HEK293 (cell line): ENCODE measurements at regions not wholly inside any gene's neighbourhood (a gene's known extent, or its start where the extent isn't known, plus 50 kb on each side); places are given as distances from the start of the nearest gene placed in this dataset.
A peak's percentile ranks its signal among the peaks of the same experiment; 100 is the strongest.

Experiments
- CTCF ChIA-PET: fragments of 350-600 bp; formaldehyde crosslinking; extraction: SDS; loops from one replicate; lab custom pipeline; 2021; ENCODE audit warnings: antibody characterized with exemption; lab: Yijun Ruan, JAX
- POLR2A ChIA-PET: fragments of 300-600 bp; formaldehyde crosslinking; extraction: SDS; loops from one replicate; lab custom pipeline; 2020; ENCODE audit warnings: antibody characterized with exemption, inconsistent platforms; lab: Yijun Ruan, JAX
- H3K27ac ChIP-seq: fragments of 200-500 bp; sonication (Bioruptor generic); 2 replicates; pipeline ENCODE4 v1.5.1; 2014; ENCODE audit warnings: low read depth, low read length, control low read depth, inconsistent platforms; ENCODE audit errors: extremely low read depth
- H3K36me3 ChIP-seq, 2 experiments: fragments of 200-500 bp in 1 of 2; sonication (Bioruptor generic) in 1 of 2; 1 replicate in 1 of 2; 2 replicates in 1 of 2; pipeline ENCODE4 v1.5.1; 2014 to 2017; ENCODE audit warnings: inconsistent platforms in 2 of 2, low read length in 2 of 2; ENCODE audit not compliant: control insufficient read depth in 2 of 2, insufficient read depth in 1 of 2
- H3K4me1 ChIP-seq: fragments of 200-500 bp; sonication (Bioruptor generic); 2 replicates; pipeline ENCODE4 v1.5.1; 2014; ENCODE audit warnings: mild to moderate bottlenecking, low read length, inconsistent platforms; ENCODE audit not compliant: control insufficient read depth, insufficient read depth
- H3K4me3 ChIP-seq: 2 replicates; pipeline ENCODE4 v1.5.1; 2011; ENCODE audit warnings: low read depth, mild to moderate bottlenecking, control low read depth, low read length, moderate library complexity
- H3K9me3 ChIP-seq: fragments of 200-500 bp; sonication (Bioruptor generic); 2 replicates; pipeline ENCODE4 v1.5.1; 2014; ENCODE audit warnings: low read depth, low read length, inconsistent platforms; ENCODE audit not compliant: control insufficient read depth, insufficient read depth
- AEBP2 ChIP-seq: fragments of 450-650 bp; formaldehyde crosslinking; IDR thresholded peaks from 2 replicates; pipeline ENCODE4 v1.5.1; 2016; ENCODE audit warnings: missing biosample characterization, missing genetic modification characterization, borderline replicate concordance
- GLIS1 ChIP-seq: fragments of 450-650 bp; formaldehyde crosslinking; IDR thresholded peaks from 2 replicates; pipeline ENCODE4 v1.5.1; 2016; ENCODE audit warnings: missing biosample characterization, missing genetic modification characterization
- MEIS1 ChIP-seq: sonication (generic); formaldehyde crosslinking; IDR thresholded peaks from 2 replicates; pipeline ENCODE4 v1.8.1; 2022; ENCODE audit warnings: missing genetic modification reagents, mild to moderate bottlenecking, borderline replicate concordance
- SCRT2 ChIP-seq: fragments of 450-650 bp; formaldehyde crosslinking; IDR thresholded peaks from 2 replicates; pipeline ENCODE4 v1.5.1; 2016; ENCODE audit warnings: missing biosample characterization, missing genetic modification characterization
- TRIM28 ChIP-seq: IDR thresholded peaks from 2 replicates; pipeline ENCODE4 v1.6.1; 2011; ENCODE audit warnings: low read length, control low read depth, borderline replicate concordance
- ZNF132 ChIP-seq: fragments of 450-650 bp; formaldehyde crosslinking; IDR thresholded peaks from 2 replicates; pipeline ENCODE4 v1.5.1; 2017; ENCODE audit warnings: missing biosample characterization, missing genetic modification characterization, borderline replicate concordance
- ZNF518A ChIP-seq: fragments of 450-650 bp; formaldehyde crosslinking; conservative IDR thresholded peaks from 2 replicates; pipeline ENCODE4 v1.5.1; 2016; ENCODE audit warnings: low read depth, missing biosample characterization, missing genetic modification characterization
- ZNF555 ChIP-seq: fragments of 450-650 bp; formaldehyde crosslinking; conservative IDR thresholded peaks from 2 replicates; pipeline ENCODE4 v1.5.1; 2017; ENCODE audit warnings: missing biosample characterization, mild to moderate bottlenecking, missing genetic modification characterization, inconsistent platforms
- ZNF626 ChIP-seq: fragments of 450-650 bp; sonication (Bioruptor Pico); formaldehyde crosslinking; IDR thresholded peaks from 2 replicates; pipeline ENCODE4 v1.5.1; 2018; ENCODE audit warnings: missing biosample characterization, missing genetic modification characterization, inconsistent platforms
- ZNF670 ChIP-seq: fragments of 450-650 bp; formaldehyde crosslinking; IDR thresholded peaks from 2 replicates; pipeline ENCODE4 v1.5.1; 2016; ENCODE audit warnings: missing biosample characterization, missing genetic modification characterization, low read depth
- ZNF707 ChIP-seq: fragments of 450-650 bp; formaldehyde crosslinking; IDR thresholded peaks from 2 replicates; pipeline ENCODE4 v1.5.1; 2016; ENCODE audit warnings: missing biosample characterization, missing genetic modification characterization
- TF ChIP-seq, protein P1 (sequence below): fragments of 450-650 bp; formaldehyde crosslinking; IDR thresholded peaks from 2 replicates; pipeline ENCODE4 v1.5.1; 2016; ENCODE audit warnings: missing biosample characterization, missing genetic modification characterization

DNA sequence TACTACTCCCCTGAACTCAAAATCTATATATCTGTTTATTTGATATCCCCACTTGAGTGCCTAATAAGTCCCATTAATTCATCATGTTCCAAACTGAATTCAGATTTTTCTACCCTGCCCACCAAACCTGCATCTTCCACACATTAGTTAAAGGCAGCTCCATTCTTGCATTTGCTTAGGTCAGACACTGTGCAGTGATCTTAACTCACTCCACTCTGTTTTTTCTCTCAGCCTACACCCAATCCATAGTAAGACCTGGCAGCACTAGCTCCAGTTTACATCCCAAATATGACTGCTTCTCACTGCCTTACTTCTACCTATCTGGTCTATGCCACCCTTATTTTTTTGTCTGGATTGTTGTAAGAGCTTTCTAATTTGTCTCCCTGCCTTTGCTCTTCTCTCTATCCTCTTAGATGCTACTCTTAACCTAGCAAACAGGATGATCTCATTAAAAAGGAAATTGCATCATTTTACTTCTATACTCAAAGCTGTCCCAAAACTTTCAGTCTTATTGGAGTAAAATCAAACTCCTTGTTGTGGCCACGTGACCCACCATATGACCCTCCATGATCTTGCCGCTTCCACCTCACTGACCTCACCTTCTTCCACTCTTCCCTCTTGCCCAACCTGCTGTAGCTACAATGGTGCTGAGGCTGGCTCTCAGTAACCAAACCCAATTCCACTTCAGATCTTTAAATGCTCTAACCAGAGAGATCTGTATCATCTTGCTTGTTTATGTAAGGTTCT, 274.9 kb upstream of the FANCL start (continued):
- TF ChIP-seq ZNF518A (tag by site-specific recombination) = peak; percentile 76

DNA sequence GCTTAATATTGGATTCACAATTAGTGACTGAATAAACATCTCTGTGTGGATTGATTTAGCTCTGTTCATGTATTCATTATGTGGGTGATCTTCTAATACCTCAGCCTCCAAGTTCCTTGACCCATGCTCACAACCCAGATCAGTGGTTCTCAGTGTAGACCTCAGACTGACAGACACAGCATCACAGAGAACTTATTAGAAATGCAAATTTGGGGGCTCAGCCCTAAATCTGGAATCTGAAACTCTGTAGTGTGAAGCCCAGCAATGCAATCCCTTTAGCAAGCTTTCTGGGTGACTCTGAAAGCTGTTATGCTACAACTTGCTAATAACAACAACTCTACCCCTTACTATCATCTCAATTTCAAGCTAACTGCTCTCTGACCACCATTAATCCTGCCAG, 273.1 kb upstream of the FANCL start:
- no peaks in the 10 kb centered on the region for H3K4me1 ChIP-seq
- H3K27ac ChIP-seq = no peak overlapping the region
- TF ChIP-seq MEIS1 = no peak
- no peak for TF ChIP-seq ZNF555
- no peak for TF ChIP-seq ZNF670 (tag by site-specific recombination)
- TF ChIP-seq ZNF626 (tag by site-specific recombination) = no peak
- TF ChIP-seq GLIS1 = no peak
- TF ChIP-seq ZNF707 = no peak
- CTCF ChIA-PET = interaction anchor here (1.0 kb wide), 1 partner anchor 9 kb away, joined by 4 read pairs; no protein-coding TSS in a partner anchor
- H3K4me3 ChIP-seq = no peak overlapping the region
- POLR2A ChIA-PET = no interaction called here
- no peaks in the 10 kb centered on the region for H3K9me3 ChIP-seq
- no peaks in the 10 kb centered on the region for H3K36me3 ChIP-seq

- ChIA-PET CTCF (no interaction called here), POLR2A (no interaction called here)
- Histone ChIP-seq H3K4me3 (no peak overlapping the region), H3K9me3 (no peaks in the 10 kb centered on the region), H3K4me1 (no peaks in the 10 kb centered on the region), H3K27ac (no peak overlapping the region), H3K36me3 (no peaks in the 10 kb centered on the region)
- TF ChIP-seq, protein P1, sequence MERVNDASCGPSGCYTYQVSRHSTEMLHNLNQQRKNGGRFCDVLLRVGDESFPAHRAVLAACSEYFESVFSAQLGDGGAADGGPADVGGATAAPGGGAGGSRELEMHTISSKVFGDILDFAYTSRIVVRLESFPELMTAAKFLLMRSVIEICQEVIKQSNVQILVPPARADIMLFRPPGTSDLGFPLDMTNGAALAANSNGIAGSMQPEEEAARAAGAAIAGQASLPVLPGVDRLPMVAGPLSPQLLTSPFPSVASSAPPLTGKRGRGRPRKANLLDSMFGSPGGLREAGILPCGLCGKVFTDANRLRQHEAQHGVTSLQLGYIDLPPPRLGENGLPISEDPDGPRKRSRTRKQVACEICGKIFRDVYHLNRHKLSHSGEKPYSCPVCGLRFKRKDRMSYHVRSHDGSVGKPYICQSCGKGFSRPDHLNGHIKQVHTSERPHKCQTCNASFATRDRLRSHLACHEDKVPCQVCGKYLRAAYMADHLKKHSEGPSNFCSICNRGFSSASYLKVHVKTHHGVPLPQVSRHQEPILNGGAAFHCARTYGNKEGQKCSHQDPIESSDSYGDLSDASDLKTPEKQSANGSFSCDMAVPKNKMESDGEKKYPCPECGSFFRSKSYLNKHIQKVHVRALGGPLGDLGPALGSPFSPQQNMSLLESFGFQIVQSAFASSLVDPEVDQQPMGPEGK (tag by site-specific recombination) = no peak
- no peak for TF ChIP-seq ZNF132
- TF ChIP-seq SCRT2 (tag by site-specific recombination) = peak; percentile 58
- no peak for TF ChIP-seq AEBP2 (tag by site-specific recombination)
- no peak for TF ChIP-seq TRIM28
These were observed 271.8 kb upstream of the FANCL start for GRCh38 chr2:58512878-58513277.
